SK-N-SH (cell line): ENCODE measurements at regions not wholly inside any gene's neighbourhood (a gene's known extent, or its start where the extent isn't known, plus 50 kb on each side); places are given as distances from the start of the nearest gene placed in this dataset.

Source experiments
- EP300 ChIP-seq, 2 experiments: IDR thresholded peaks; 2 replicates each; pipeline versions ENCODE4 v1.4.0 to v1.6.1; 2012; ENCODE audit warnings: borderline replicate concordance in 1 of 2, low read depth in 1 of 2, low read length in 1 of 2
- FOXJ3 ChIP-seq: sonication (generic); formaldehyde crosslinking; IDR thresholded peaks from 2 replicates; pipeline ENCODE4 v1.5.1; 2020; ENCODE audit warnings: mild to moderate bottlenecking, missing genetic modification reagents
- SIN3A ChIP-seq: IDR thresholded peaks from 2 replicates; pipeline ENCODE4 v1.6.1; 2012; ENCODE audit warnings: low read depth, mild to moderate bottlenecking, low read length, moderate library complexity, borderline replicate concordance
- SMC3 ChIP-seq: IDR thresholded peaks from 2 replicates; pipeline ENCODE4 v1.6.1; 2012; ENCODE audit warnings: low read depth, low read length, improper control_type of control experiment
- TF ChIP-seq, protein P1 (sequence below): fragments of 200-600 bp; sonication (generic); IDR thresholded peaks from 2 replicates; pipeline ENCODE4 v1.6.1; 2017; ENCODE audit warnings: antibody characterized with exemption, mild to moderate bottlenecking, moderate library complexity

DNA sequence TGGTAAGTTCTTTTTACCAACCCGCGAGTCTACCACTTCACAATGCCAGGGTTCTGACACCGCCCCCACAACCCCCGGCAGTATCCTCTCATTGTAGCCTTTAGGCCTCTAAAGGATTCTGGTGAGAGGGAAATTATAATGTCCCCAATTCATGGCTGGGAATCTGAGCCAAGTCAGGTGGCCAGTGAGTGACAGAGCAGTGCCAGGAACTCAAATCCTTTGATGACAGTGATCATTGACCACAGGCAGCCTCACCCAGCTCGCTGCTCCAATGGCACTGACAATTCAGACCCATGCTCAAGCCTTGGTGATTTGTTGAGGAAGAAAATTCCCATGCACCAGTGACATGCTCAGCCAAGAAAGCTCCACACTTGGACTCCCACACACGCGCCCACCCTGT lies 63.4 kb upstream of the CSF1 start:
- TF ChIP-seq EP300 (IDR thresholded peaks at IDR 0.05; ENCODE audit: borderline replicate concordance in 1 of 2, low read depth in 1 of 2, low read length in 1 of 2) (no peak), SIN3A (no peak), SMC3 (no peak), FOXJ3 (CRISPR knock-in tag) (no peak)
- TF ChIP-seq, protein P1, sequence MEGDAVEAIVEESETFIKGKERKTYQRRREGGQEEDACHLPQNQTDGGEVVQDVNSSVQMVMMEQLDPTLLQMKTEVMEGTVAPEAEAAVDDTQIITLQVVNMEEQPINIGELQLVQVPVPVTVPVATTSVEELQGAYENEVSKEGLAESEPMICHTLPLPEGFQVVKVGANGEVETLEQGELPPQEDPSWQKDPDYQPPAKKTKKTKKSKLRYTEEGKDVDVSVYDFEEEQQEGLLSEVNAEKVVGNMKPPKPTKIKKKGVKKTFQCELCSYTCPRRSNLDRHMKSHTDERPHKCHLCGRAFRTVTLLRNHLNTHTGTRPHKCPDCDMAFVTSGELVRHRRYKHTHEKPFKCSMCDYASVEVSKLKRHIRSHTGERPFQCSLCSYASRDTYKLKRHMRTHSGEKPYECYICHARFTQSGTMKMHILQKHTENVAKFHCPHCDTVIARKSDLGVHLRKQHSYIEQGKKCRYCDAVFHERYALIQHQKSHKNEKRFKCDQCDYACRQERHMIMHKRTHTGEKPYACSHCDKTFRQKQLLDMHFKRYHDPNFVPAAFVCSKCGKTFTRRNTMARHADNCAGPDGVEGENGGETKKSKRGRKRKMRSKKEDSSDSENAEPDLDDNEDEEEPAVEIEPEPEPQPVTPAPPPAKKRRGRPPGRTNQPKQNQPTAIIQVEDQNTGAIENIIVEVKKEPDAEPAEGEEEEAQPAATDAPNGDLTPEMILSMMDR: no peak
